PC-9 (cell line): ENCODE measurements at regions not wholly inside any gene's neighbourhood (a gene's known extent, or its start where the extent isn't known, plus 50 kb on each side); places are given as distances from the start of the nearest gene placed in this dataset.

Source experiments
- CTCF ChIP-seq: fragments of 200-600 bp; sonication (generic); conservative IDR thresholded peaks from 2 replicates; pipeline ENCODE4 v1.6.1; 2017; ENCODE audit warnings: mixed run types, antibody characterized with exemption, mild to moderate bottlenecking, moderate library complexity
- EZH2 ChIP-seq: fragments of 200-600 bp; sonication (generic); IDR thresholded peaks from 2 replicates; pipeline ENCODE4 v1.8.0; 2017; ENCODE audit warnings: antibody characterized with exemption, low read depth

DNA sequence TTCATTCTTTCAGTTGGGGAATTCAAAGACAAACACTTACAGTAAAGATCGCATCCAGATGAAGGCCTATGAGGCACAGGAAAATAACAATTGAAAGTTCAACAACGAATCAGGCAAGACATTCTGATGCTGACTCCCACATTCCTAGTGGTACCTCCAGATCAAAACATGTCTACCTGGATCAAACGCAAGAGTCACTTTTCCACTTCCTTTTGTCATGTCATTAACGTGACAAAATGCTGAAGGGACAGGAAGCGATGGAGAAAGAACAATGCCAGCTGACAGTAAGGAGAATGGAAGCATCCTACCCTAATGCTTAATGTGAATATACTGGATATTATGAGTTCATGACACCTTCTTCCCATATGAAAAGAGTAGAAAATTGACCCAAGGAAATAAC, 365.4 kb upstream of the CDH11 start:
- TF ChIP-seq CTCF (no peak), EZH2 (no peak)
